Mesenchymal stem cell (in vitro differentiated cells and primary cell): ENCODE measurements at regions not wholly inside any gene's neighbourhood (a gene's known extent, or its start where the extent isn't known, plus 50 kb on each side); places are given as distances from the start of the nearest gene placed in this dataset.

Experiments used
- DNase-seq: peaks from one replicate; pipeline ENCODE4 v3.0.0-alpha.2; 2013
- H2AFZ ChIP-seq: one replicate; pipeline ENCODE4 v1.6.1; 2013; ENCODE audit warnings: low read depth, mild to moderate bottlenecking, control low read depth, inconsistent platforms, low read length, moderate library complexity
- H2AK5ac ChIP-seq: 2 replicates; pipeline ENCODE4 v1.6.1; 2013; ENCODE audit warnings: low read length, moderate library complexity, mild to moderate bottlenecking, inconsistent platforms; ENCODE audit not compliant: severe bottlenecking
- H2BK120ac ChIP-seq: one replicate; pipeline ENCODE4 v1.6.1; 2013; ENCODE audit warnings: low read depth, mild to moderate bottlenecking, inconsistent platforms, low read length, moderate library complexity
- H2BK12ac ChIP-seq, 2 experiments: one replicate each; pipeline ENCODE4 v1.6.1; 2013; ENCODE audit warnings: inconsistent platforms in 2 of 2, low read length in 2 of 2, mild to moderate bottlenecking in 2 of 2, moderate library complexity in 2 of 2, control low read depth in 1 of 2
- H2BK15ac ChIP-seq: one replicate; pipeline ENCODE4 v1.6.1; 2013; ENCODE audit warnings: mild to moderate bottlenecking, low read depth, inconsistent platforms; ENCODE audit not compliant: poor library complexity, severe bottlenecking
- H2BK5ac ChIP-seq: 2 replicates; pipeline ENCODE4 v1.6.1; 2013; ENCODE audit warnings: low read depth, mild to moderate bottlenecking, low read length, control low read depth, inconsistent platforms; ENCODE audit not compliant: poor library complexity, severe bottlenecking
- H3K14ac ChIP-seq, 2 experiments: one replicate each; pipeline ENCODE4 v1.6.1; 2013; ENCODE audit warnings: inconsistent platforms in 2 of 2, low read length in 2 of 2, control low read depth in 1 of 2, mild to moderate bottlenecking in 1 of 2, moderate library complexity in 1 of 2
- H3K18ac ChIP-seq, 2 experiments: one replicate each; pipeline ENCODE4 v1.6.1; 2013; ENCODE audit warnings: inconsistent platforms in 2 of 2, low read length in 2 of 2, control low read depth in 1 of 2, low read depth in 1 of 2, mild to moderate bottlenecking in 1 of 2
- H3K23ac ChIP-seq, 2 experiments: one replicate each; pipeline ENCODE4 v1.6.1; 2013; ENCODE audit warnings: inconsistent platforms in 2 of 2, low read length in 2 of 2, mild to moderate bottlenecking in 2 of 2, moderate library complexity in 2 of 2, control low read depth in 1 of 2
- H3K27ac ChIP-seq: 2 replicates; pipeline ENCODE4 v1.5.1; 2013; ENCODE audit warnings: mild to moderate bottlenecking, moderate library complexity, low read length, control low read depth, inconsistent platforms; ENCODE audit not compliant: poor library complexity, severe bottlenecking
- H3K27me3 ChIP-seq, 2 experiments: 2 replicates each; pipeline versions ENCODE4 v1.6.1 to v1.7.0; 2013; ENCODE audit warnings: low read length in 2 of 2, mild to moderate bottlenecking in 2 of 2, moderate library complexity in 2 of 2, control low read depth in 1 of 2, inconsistent platforms in 1 of 2; ENCODE audit not compliant: control insufficient read depth in 1 of 2, insufficient read depth in 1 of 2
- H3K36me3 ChIP-seq, 2 experiments: 2 replicates each; pipeline versions ENCODE4 v1.6.1 to v1.7.0; 2013; ENCODE audit warnings: low read length in 2 of 2, control low read depth in 1 of 2, inconsistent platforms in 1 of 2, low read depth in 1 of 2, mild to moderate bottlenecking in 1 of 2; ENCODE audit not compliant: insufficient read depth in 2 of 2, control insufficient read depth in 1 of 2
- H3K4ac ChIP-seq, 2 experiments: one replicate each; pipeline ENCODE4 v1.6.1; 2013; ENCODE audit warnings: inconsistent platforms in 2 of 2, low read length in 2 of 2, mild to moderate bottlenecking in 2 of 2, moderate library complexity in 2 of 2, control low read depth in 1 of 2, low read depth in 1 of 2
- H3K4me1 ChIP-seq: 2 replicates; pipeline ENCODE4 v1.6.1; 2013; ENCODE audit warnings: low read depth, low read length, control low read depth; ENCODE audit not compliant: control insufficient read depth, insufficient read depth
- H3K4me2 ChIP-seq: 2 replicates; pipeline ENCODE4 v1.6.1; 2013; ENCODE audit warnings: low read length, mild to moderate bottlenecking, inconsistent platforms; ENCODE audit not compliant: poor library complexity, severe bottlenecking
- H3K4me3 ChIP-seq, 2 experiments: 2 replicates each; pipeline versions ENCODE4 v1.5.1 to v1.7.0; 2013; ENCODE audit warnings: low read length in 2 of 2, mild to moderate bottlenecking in 2 of 2, control low read depth in 1 of 2, low read depth in 1 of 2; ENCODE audit not compliant: insufficient read depth in 1 of 2
- H3K79me1 ChIP-seq: replicated peaks from 2 replicates; pipeline ENCODE4 v1.6.1; 2013; ENCODE audit warnings: mild to moderate bottlenecking, control low read depth, low read length, inconsistent platforms; ENCODE audit not compliant: poor library complexity, severe bottlenecking
- H3K9ac ChIP-seq: 2 replicates; pipeline ENCODE4 v1.7.0; 2013; ENCODE audit warnings: mild to moderate bottlenecking, low read length, moderate library complexity
- H3K9me3 ChIP-seq: 2 replicates; pipeline ENCODE4 v1.7.0; 2013; ENCODE audit warnings: mild to moderate bottlenecking, low read length; ENCODE audit not compliant: control insufficient read depth
- H4K8ac ChIP-seq: one replicate; pipeline ENCODE4 v1.6.1; 2013; ENCODE audit warnings: inconsistent platforms, mild to moderate bottlenecking, low read length, moderate library complexity
- H4K91ac ChIP-seq: one replicate; pipeline ENCODE4 v1.6.1; 2013; ENCODE audit warnings: mild to moderate bottlenecking, low read length, inconsistent platforms
- WGBS: methylation state at CpG from one replicate; pipeline ENCODE4 v1.1.7; 2013; ENCODE audit warnings: mixed read lengths; 5-methylcytosine and 5-hydroxymethylcytosine counted together

GRCh38 chr2:128493880-128494279 is 175.2 kb upstream of the HS6ST1 start:
- Histone ChIP-seq H3K79me1 (no peaks in the 10 kb centered on the region), H2BK5ac (no peak overlapping the region), H3K14ac (no peak overlapping the region), H3K23ac (no peak overlapping the region), H2BK15ac (no peak overlapping the region), H3K18ac (no peak overlapping the region), H3K9ac (no peak overlapping the region), H3K27me3 (peaks cover 5 to 31% of the 10 kb centered on the region in 2 experiments), H3K4ac (no peak overlapping the region), H3K9me3 (no peaks in the 10 kb centered on the region), H3K27ac (no peak overlapping the region), H3K36me3 (no peaks in the 10 kb centered on the region), H3K4me1 (peaks cover 4% of the 10 kb centered on the region), H2AK5ac (no peak overlapping the region), H3K4me2 (no peak overlapping the region), H3K4me3 (no peak overlapping the region), H2BK12ac (no peak overlapping the region), H4K91ac (no peak overlapping the region), H2BK120ac (no peak overlapping the region), H4K8ac (no peak overlapping the region), H2AFZ (no peak overlapping the region)
- DNase-seq = no peak
- 91% methylated on average over 15 of the region's 15 CpGs for WGBS

DNA sequence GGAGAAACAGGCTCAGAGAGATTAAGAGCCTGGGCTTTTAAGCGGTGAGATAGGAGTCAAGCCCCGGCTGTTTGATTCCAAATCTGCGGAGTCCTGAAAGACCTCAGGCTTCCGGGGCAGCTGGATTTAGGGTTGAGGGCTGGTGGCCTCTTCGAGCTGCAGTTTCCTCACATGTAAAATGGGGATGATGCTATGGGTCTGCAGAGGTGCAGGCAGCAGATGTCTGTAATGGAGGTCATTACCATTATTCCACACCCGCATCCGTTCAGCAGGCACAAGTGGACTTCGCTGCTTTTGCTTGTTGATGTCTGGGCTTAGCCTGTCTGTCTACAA is 175.6 kb upstream of the HS6ST1 start:
- Histone ChIP-seq H3K14ac (no peak overlapping the region), H2BK5ac (no peak overlapping the region), H2BK12ac (no peak overlapping the region), H2AK5ac (no peak overlapping the region), H3K27ac (no peak overlapping the region), H3K23ac (no peak overlapping the region), H3K9ac (no peak overlapping the region), H3K36me3 (no peaks in the 10 kb centered on the region), H3K27me3 (peaks cover 5 to 31% of the 10 kb centered on the region in 2 experiments), H3K4me2 (no peak overlapping the region), H3K4me3 (no peak overlapping the region), H3K79me1 (no peaks in the 10 kb centered on the region), H2BK15ac (no peak overlapping the region), H3K18ac (no peak overlapping the region), H3K4me1 (peaks cover 4% of the 10 kb centered on the region), H3K4ac (no peak overlapping the region), H2BK120ac (no peak overlapping the region), H4K91ac (no peak overlapping the region), H2AFZ (no peak overlapping the region), H3K9me3 (no peaks in the 10 kb centered on the region), H4K8ac (no peak overlapping the region)
- no peak for DNase-seq
- 91% methylated on average over 8 of the region's 8 CpGs for WGBS

- H2BK15ac ChIP-seq = no peak overlapping the region
- DNase-seq = no peak
- peaks cover 7% of the 10 kb centered on the region for H3K4me1 ChIP-seq
- H2BK12ac ChIP-seq = no peak overlapping the region
- H2AFZ ChIP-seq = no peak overlapping the region
- H3K14ac ChIP-seq = no peak overlapping the region
- H3K18ac ChIP-seq = no peak overlapping the region
- H4K91ac ChIP-seq = no peak overlapping the region
- no peak overlapping the region for H2AK5ac ChIP-seq
- H3K4me3 ChIP-seq = no peak overlapping the region
- H4K8ac ChIP-seq = no peak overlapping the region
- no peak overlapping the region for H3K23ac ChIP-seq
- H3K9me3 ChIP-seq = no peaks in the 10 kb centered on the region
- H2BK5ac ChIP-seq = no peak overlapping the region
- H3K27me3 ChIP-seq = peaks cover 5 to 31% of the 10 kb centered on the region in 2 experiments
- H3K9ac ChIP-seq = no peak overlapping the region
- H3K79me1 ChIP-seq = no peaks in the 10 kb centered on the region
- H3K27ac ChIP-seq = no peak overlapping the region
- no peaks in the 10 kb centered on the region for H3K36me3 ChIP-seq
- 86% methylated on average over 10 of the region's 13 CpGs for WGBS
- H2BK120ac ChIP-seq = no peak overlapping the region
- H3K4ac ChIP-seq = no peak overlapping the region
- H3K4me2 ChIP-seq = no peak overlapping the region
Measured at GRCh38 chr2:128494640-128495321, 176.1 kb upstream of the HS6ST1 start.

DNA sequence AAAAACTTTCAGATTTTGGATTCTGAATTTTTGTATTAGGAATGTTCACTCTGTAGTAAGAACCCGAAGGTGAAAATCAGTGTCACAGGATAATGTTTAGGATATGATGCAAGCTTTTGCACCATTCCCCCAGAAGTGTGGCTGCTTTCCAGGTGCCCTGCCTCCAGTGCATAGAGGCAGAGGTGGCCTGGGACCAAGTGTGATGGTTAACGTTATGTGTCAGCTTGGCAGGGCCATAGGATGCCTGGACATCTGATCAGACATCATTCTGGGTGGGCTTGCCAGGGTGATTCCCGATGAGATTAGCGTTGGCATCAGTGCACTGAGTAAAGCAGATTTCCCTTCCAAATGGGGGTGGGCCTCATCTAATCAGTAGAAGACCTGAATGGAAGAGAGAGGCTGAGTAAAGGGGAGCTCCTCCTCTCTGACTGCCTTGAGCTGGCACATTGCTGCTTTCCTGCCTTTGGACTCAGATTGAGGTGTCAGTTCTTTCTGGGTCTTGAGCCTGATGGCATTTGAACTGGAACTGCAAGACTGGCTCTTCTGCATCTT is 177.4 kb upstream of the HS6ST1 start:
- Histone ChIP-seq H3K9ac (no peak overlapping the region), H2BK120ac (no peak overlapping the region), H4K91ac (no peak overlapping the region), H3K14ac (no peak overlapping the region), H3K18ac (no peak overlapping the region), H2AK5ac (no peak overlapping the region), H2AFZ (no peak overlapping the region), H2BK5ac (no peak overlapping the region), H3K4me3 (no peak overlapping the region), H4K8ac (no peak overlapping the region), H3K27me3 (peaks cover 3 to 28% of the 10 kb centered on the region in 2 experiments), H3K4me2 (no peak overlapping the region), H3K27ac (no peak overlapping the region), H3K4ac (no peak overlapping the region), H3K79me1 (no peaks in the 10 kb centered on the region), H3K9me3 (no peaks in the 10 kb centered on the region), H2BK12ac (no peak overlapping the region), H3K36me3 (no peaks in the 10 kb centered on the region), H3K23ac (no peak overlapping the region), H2BK15ac (no peak overlapping the region), H3K4me1 (peaks cover 12% of the 10 kb centered on the region)
- WGBS = 96% methylated on average over 4 of the region's 4 CpGs
- no peak for DNase-seq
